GM19035 (cell line): ENCODE measurements at regions not wholly inside any gene's neighbourhood (a gene's known extent, or its start where the extent isn't known, plus 50 kb on each side); places are given as distances from the start of the nearest gene placed in this dataset.
"Not testable (repeated sequence)": the region's sequence is repeated elsewhere in the genome, so short reads cannot be mapped to it uniquely, and the experiment has no call there.

Source experiments
- ATAC-seq: cut with Tn5 transposase; IDR thresholded peaks from one replicate; pipeline ENCODE4 v1.9.1; 2021; ENCODE audit not compliant: unreplicated experiment

- no peak for ATAC-seq
Measured at GRCh38 chr17:83159204-83160049, 80.0 kb downstream of the METRNL start.

- ATAC-seq, result no peak
Measured at GRCh38 chr17:83160443-83161297, 81.3 kb downstream of the METRNL start.

GRCh38 chr17:83161298-83162034, 82.1 kb downstream of the METRNL start:
- ATAC-seq, result no peak

GRCh38 chr17:83162035-83162745, 82.8 kb downstream of the METRNL start:
- ATAC-seq, result no peak

- ATAC-seq, result no peak
Measured at GRCh38 chr17:83164490-83164889, 85.1 kb downstream of the METRNL start.

- no peak for ATAC-seq
Measured at GRCh38 chr17:83170571-83171260, 91.3 kb downstream of the METRNL start.

- no peak for ATAC-seq
Measured at GRCh38 chr17:83171661-83172060, 92.3 kb downstream of the METRNL start.

GRCh38 chr17:83172099-83172498, 92.7 kb downstream of the METRNL start:
- ATAC-seq, result not testable (repeated sequence)

GRCh38 chr17:83172646-83173045, 93.2 kb downstream of the METRNL start:
- not testable (repeated sequence) for ATAC-seq

GRCh38 chr17:83173180-83173913, 93.9 kb downstream of the METRNL start:
- not testable (repeated sequence) for ATAC-seq

- ATAC-seq, result no peak
Measured at GRCh38 chr17:83173914-83174361, 94.5 kb downstream of the METRNL start.

GRCh38 chr17:83174362-83175118, 95.1 kb downstream of the METRNL start:
- ATAC-seq, result peak; percentile 52

- no peak for ATAC-seq
Measured at GRCh38 chr17:83175119-83175821, 95.9 kb downstream of the METRNL start.

- no peak for ATAC-seq
Measured at GRCh38 chr17:83175822-83176622, 96.6 kb downstream of the METRNL start.

- no peak for ATAC-seq
Measured at GRCh38 chr17:83176623-83177583, 97.5 kb downstream of the METRNL start.
